ENCODE measurements at regions not wholly inside any gene's neighbourhood (a gene's known extent, or its start where the extent isn't known, plus 50 kb on each side); places are given as distances from the start of the nearest gene placed in this dataset.

GRCh38 chr17:13825526-13826040, 223.9 kb upstream of the HS3ST3A1 start:
- TF ChIP-seq ARNT (IDR thresholded peaks at IDR 0.05) (no peak), TARDBP (IDR thresholded peaks at IDR 0.05) (no peak), PKNOX1 (IDR thresholded peaks at IDR 0.05) (no peak), SP1 (IDR thresholded peaks at IDR 0.05) (no peak)

GRCh38 chr17:13827118-13827517, 225.4 kb upstream of the HS3ST3A1 start:
- DNase-seq (ENCODE audit: extremely low spot score): no peak
- TF ChIP-seq L3MBTL2 (conservative IDR thresholded peaks at IDR 0.05) (no peak), ELF4 (IDR thresholded peaks at IDR 0.05) (no peak), ZNF384 (IDR thresholded peaks at IDR 0.05) (no peak), HDGF (IDR thresholded peaks at IDR 0.05; ENCODE audit: borderline replicate concordance) (no peak), FOXM1 (IDR thresholded peaks at IDR 0.05; ENCODE audit: borderline replicate concordance) (no peak), FOXK2 (IDR thresholded peaks at IDR 0.05) (no peak), NFRKB (IDR thresholded peaks at IDR 0.05) (no peak), SUZ12 (IDR thresholded peaks at IDR 0.05) (no peak)
- ChIA-PET POLR2A (no interaction called here), CTCF (no interaction called here)

More at GRCh38 chr17:13825526-13826040, 223.9 kb upstream of the HS3ST3A1 start:
- ChIA-PET POLR2A (no interaction called here), CTCF (no interaction called here)
- DNase-seq (ENCODE audit: extremely low spot score): no peak

DNA sequence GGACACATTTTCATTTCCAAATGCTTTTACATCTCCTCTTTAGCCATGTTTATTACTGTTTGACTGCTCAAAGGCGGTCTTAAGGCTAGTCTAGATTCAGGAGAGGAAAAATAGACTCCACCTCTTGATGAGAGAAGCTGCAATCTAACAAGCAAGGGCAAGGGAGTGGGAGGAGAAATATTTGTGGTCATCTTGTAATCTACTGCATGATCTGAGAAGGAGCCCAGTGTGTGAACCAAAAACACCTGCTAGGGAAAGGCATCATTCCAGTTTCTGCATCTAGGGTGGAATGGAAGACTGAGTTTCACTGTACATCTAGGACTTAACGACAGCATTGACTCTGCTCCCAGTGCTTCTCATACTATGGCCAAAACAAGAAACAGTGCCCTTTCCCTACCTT, 232.2 kb upstream of the HS3ST3A1 start:
- POLR2A ChIA-PET: no interaction called here
- CTCF ChIA-PET: no interaction called here

DNA sequence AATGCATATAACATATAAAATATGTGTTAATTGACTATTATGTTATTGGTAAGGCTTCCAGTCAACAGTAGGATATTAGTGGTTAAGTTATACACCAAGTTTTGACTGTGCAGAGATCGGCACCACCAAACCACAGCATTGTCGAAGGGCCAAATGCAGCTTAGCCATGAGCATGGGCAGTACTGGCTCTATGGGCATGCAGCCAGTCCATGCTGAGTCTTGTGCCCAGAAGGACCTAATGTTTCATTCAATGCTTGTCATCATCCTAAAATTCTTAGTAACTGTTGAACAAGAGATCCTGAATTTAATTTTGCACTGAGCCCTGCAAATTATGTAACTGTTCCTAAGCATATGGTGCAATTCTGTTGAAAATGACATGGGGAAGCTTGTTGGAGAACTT, 233.4 kb upstream of the HS3ST3A1 start:
- TF ChIP-seq TARDBP (IDR thresholded peaks at IDR 0.05) (no peak), FOXM1 (IDR thresholded peaks at IDR 0.05; ENCODE audit: borderline replicate concordance) (no peak), HDGF (IDR thresholded peaks at IDR 0.05; ENCODE audit: borderline replicate concordance) (no peak), CTBP1 (IDR thresholded peaks at IDR 0.05; ENCODE audit: borderline replicate concordance) (no peak), L3MBTL2 (conservative IDR thresholded peaks at IDR 0.05) (no peak), BHLHE40 (IDR thresholded peaks at IDR 0.05; ENCODE audit: borderline replicate concordance) (no peak), SUZ12 (IDR thresholded peaks at IDR 0.05) (no peak), SP1 (IDR thresholded peaks at IDR 0.05) (no peak), LEF1 (IDR thresholded peaks at IDR 0.05; ENCODE audit: borderline replicate concordance) (no peak), ZNF384 (IDR thresholded peaks at IDR 0.05) (no peak), FOXA1 (IDR thresholded peaks at IDR 0.05) (no peak), NFRKB (IDR thresholded peaks at IDR 0.05) (no peak)
- DNase-seq (ENCODE audit: extremely low spot score): no peak
- CTCF ChIA-PET: no interaction called here
- POLR2A ChIA-PET: no interaction called here

More for the DNA sequence above, 232.2 kb upstream of the HS3ST3A1 start:
- no peak for TF ChIP-seq BHLHE40 (IDR thresholded peaks at IDR 0.05; ENCODE audit: borderline replicate concordance)
- no peak for DNase-seq (ENCODE audit: extremely low spot score)

DNA sequence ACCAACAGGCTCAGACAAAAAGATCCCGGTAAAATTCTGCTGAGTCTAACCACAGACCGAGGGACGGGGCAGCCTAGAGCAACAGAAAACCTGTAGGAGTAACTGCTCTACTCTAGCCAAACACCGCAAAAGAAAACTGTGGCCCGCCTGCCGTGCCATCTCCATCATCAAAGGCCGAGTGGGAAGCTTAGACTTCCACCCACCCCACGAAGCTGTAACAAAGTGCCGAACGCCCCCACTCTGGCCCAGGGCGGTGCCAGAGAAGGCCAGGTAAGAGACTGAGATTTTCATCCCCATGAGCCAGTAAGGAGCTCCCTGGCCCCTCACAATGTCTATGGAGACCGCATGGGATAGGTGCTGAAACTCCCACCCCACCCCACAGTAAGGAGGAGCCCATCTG, 231.9 kb upstream of the COX10 start:
- ChIA-PET CTCF (no interaction called here), POLR2A (no interaction called here)
- TF ChIP-seq PKNOX1 (IDR thresholded peaks at IDR 0.05) (no peak), FOXK2 (IDR thresholded peaks at IDR 0.05) (no peak)
- no peak for DNase-seq (ENCODE audit: extremely low spot score)

DNA sequence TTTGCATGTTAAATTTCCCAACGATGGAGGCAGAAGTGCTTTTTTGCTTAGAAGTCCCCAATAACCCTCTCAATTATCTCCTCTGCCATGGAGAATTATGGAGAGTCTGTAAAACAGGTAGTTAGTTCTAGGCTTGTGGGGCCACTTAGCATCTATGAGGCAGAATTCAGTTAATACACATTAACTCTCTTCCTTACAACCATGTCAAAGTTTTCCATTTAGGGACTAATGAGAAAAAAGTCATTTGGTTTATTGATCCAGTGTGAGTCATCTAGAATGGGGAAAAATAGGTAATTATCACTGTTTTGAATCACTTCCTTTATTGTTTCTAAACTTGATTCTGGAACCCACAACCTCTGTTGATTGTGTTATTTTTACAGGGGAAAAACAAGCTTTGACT, 229.1 kb upstream of the COX10 start:
- TF ChIP-seq ELF4 (IDR thresholded peaks at IDR 0.05) (no peak), BHLHE40 (IDR thresholded peaks at IDR 0.05; ENCODE audit: borderline replicate concordance) (no peak), NFRKB (IDR thresholded peaks at IDR 0.05) (no peak), HDGF (IDR thresholded peaks at IDR 0.05; ENCODE audit: borderline replicate concordance) (no peak), L3MBTL2 (conservative IDR thresholded peaks at IDR 0.05) (no peak), ZNF384 (IDR thresholded peaks at IDR 0.05) (no peak), LEF1 (IDR thresholded peaks at IDR 0.05; ENCODE audit: borderline replicate concordance) (no peak), TARDBP (IDR thresholded peaks at IDR 0.05) (no peak), FOXA1 (IDR thresholded peaks at IDR 0.05) (no peak), CTBP1 (IDR thresholded peaks at IDR 0.05; ENCODE audit: borderline replicate concordance) (no peak), SUZ12 (IDR thresholded peaks at IDR 0.05) (no peak), ARNT (IDR thresholded peaks at IDR 0.05) (no peak), SP1 (IDR thresholded peaks at IDR 0.05) (no peak)
- no peak for DNase-seq (ENCODE audit: extremely low spot score)
- CTCF ChIA-PET: no interaction called here
- POLR2A ChIA-PET: no interaction called here

GRCh38 chr17:13843862-13844635, 225.3 kb upstream of the COX10 start:
- no peak for DNase-seq (ENCODE audit: extremely low spot score)
- ChIA-PET CTCF (no interaction called here), POLR2A (no interaction called here)
- TF ChIP-seq PKNOX1 (IDR thresholded peaks at IDR 0.05) (no peak), L3MBTL2 (conservative IDR thresholded peaks at IDR 0.05) (no peak), SUZ12 (IDR thresholded peaks at IDR 0.05) (no peak), CTBP1 (IDR thresholded peaks at IDR 0.05; ENCODE audit: borderline replicate concordance) (no peak), ELF4 (IDR thresholded peaks at IDR 0.05) (no peak), FOXM1 (IDR thresholded peaks at IDR 0.05; ENCODE audit: borderline replicate concordance) (no peak), FOXK2 (IDR thresholded peaks at IDR 0.05) (no peak), TARDBP (IDR thresholded peaks at IDR 0.05) (no peak), FOXA1 (IDR thresholded peaks at IDR 0.05) (no peak), ZNF384 (IDR thresholded peaks at IDR 0.05) (no peak), BHLHE40 (IDR thresholded peaks at IDR 0.05; ENCODE audit: borderline replicate concordance) (no peak), SP1 (IDR thresholded peaks at IDR 0.05) (no peak), HDGF (IDR thresholded peaks at IDR 0.05; ENCODE audit: borderline replicate concordance) (no peak), NFRKB (IDR thresholded peaks at IDR 0.05) (no peak)
